DOHH2 (cell line): ENCODE measurements at regions not wholly inside any gene's neighbourhood (a gene's known extent, or its start where the extent isn't known, plus 50 kb on each side); places are given as distances from the start of the nearest gene placed in this dataset.

Source experiments
- CTCF ChIP-seq: fragments of 200-600 bp; sonication (generic); IDR thresholded peaks from one replicate; pipeline ENCODE4 v1.5.1; 2014; ENCODE audit warnings: antibody characterized with exemption, mild to moderate bottlenecking, low read depth, low read length; ENCODE audit not compliant: poor library complexity, severe bottlenecking
- EZH2phosphoT487 ChIP-seq: fragments of 200-600 bp; sonication (generic); IDR thresholded peaks from 2 replicates; pipeline ENCODE4 v1.6.1; 2017; ENCODE audit warnings: borderline replicate concordance, mild to moderate bottlenecking, antibody characterized with exemption, low read length, moderate library complexity, mixed read lengths

- TF ChIP-seq CTCF (no peak), EZH2phosphoT487 (no peak)
These were observed 184.4 kb upstream of the SLC39A10 start for GRCh38 chr2:195472501-195473234.
